A673 (cell line): ENCODE measurements at regions not wholly inside any gene's neighbourhood (a gene's known extent, or its start where the extent isn't known, plus 50 kb on each side); places are given as distances from the start of the nearest gene placed in this dataset.
"Not testable (repeated sequence)": the region's sequence is repeated elsewhere in the genome, so short reads cannot be mapped to it uniquely, and the experiment has no call there.

Source experiments
- BruUV-seq: library from RNA; stranded (reverse); fragments of 400-500 nt; replicated peaks from 2 replicates; lab custom pipeline; 2021; lab: Mats Ljungman, UMichigan
- CTCF ChIA-PET: fragments of 300-600 bp; sonication (Branson Sonifier 250); formaldehyde crosslinking; loops from one replicate; lab custom pipeline; 2022; ENCODE audit warnings: antibody characterized with exemption; lab: Charles Lee
- POLR2A ChIA-PET: fragments of 300-600 bp; sonication (Branson Sonifier 250); formaldehyde crosslinking; loops from one replicate; lab custom pipeline; 2022; ENCODE audit warnings: antibody characterized with exemption; ENCODE audit not compliant: low non-redundant PET; lab: Charles Lee
- DNase-seq: peaks from one replicate; pipeline ENCODE4 v3.0.0-alpha.2; 2015; ENCODE audit warnings: low spot score
- H3K27ac ChIP-seq: fragments of 200-600 bp; sonication (generic); 2 replicates; pipeline ENCODE4 v1.5.1; 2016; ENCODE audit warnings: mixed run types, low read depth, mild to moderate bottlenecking, mixed read lengths, antibody characterized with exemption, low read length; ENCODE audit not compliant: poor library complexity, severe bottlenecking
- H3K27me3 ChIP-seq: fragments of 200-600 bp; sonication (generic); replicated peaks from 2 replicates; pipeline ENCODE4 v1.6.1; 2017; ENCODE audit warnings: mixed run types, low read depth, mild to moderate bottlenecking, mixed read lengths, antibody characterized with exemption, low read length; ENCODE audit not compliant: insufficient read depth, poor library complexity
- H3K36me3 ChIP-seq: fragments of 200-600 bp; sonication (generic); 2 replicates; pipeline ENCODE4 v1.6.1; 2016; ENCODE audit warnings: mixed run types, mild to moderate bottlenecking, mixed read lengths, antibody characterized with exemption, low read length; ENCODE audit not compliant: insufficient read depth, poor library complexity, severe bottlenecking
- H3K4me1 ChIP-seq: fragments of 200-600 bp; sonication (generic); 2 replicates; pipeline ENCODE4 v1.6.1; 2017; ENCODE audit warnings: mixed run types, mild to moderate bottlenecking, mixed read lengths, antibody characterized with exemption, low read length; ENCODE audit not compliant: insufficient read depth, poor library complexity, severe bottlenecking
- H3K4me3 ChIP-seq: fragments of 200-600 bp; sonication (generic); 2 replicates; pipeline ENCODE4 v1.5.1; 2016; ENCODE audit warnings: low read depth, mixed run types, mild to moderate bottlenecking, mixed read lengths, low read length; ENCODE audit not compliant: poor library complexity, severe bottlenecking
- H3K9me3 ChIP-seq: fragments of 200-600 bp; sonication (generic); 2 replicates; pipeline ENCODE4 v1.6.1; 2016; ENCODE audit warnings: mixed run types, low read depth, mild to moderate bottlenecking, mixed read lengths, antibody characterized with exemption, low read length; ENCODE audit not compliant: poor library complexity, severe bottlenecking
- intact Hi-C: fragments of 100-400 bp; cut with micrococcal nuclease; formaldehyde crosslinking; loops from one replicate; pipeline ENCODE4 v1.10.0; 2022; ENCODE audit not compliant: unreplicated experiment

- H3K27me3 ChIP-seq, intact Hi-C loops, H3K36me3 ChIP-seq, H3K9me3 ChIP-seq, BruUV-seq, H3K4me3 ChIP-seq, H3K4me1 ChIP-seq, POLR2A ChIA-PET, H3K27ac ChIP-seq, DNase-seq, CTCF ChIA-PET: not testable (repeated sequence)
Observed at GRCh38 chr21:5327220-5327619, 5194.2 kb upstream of the TPTE start.

- POLR2A ChIA-PET, BruUV-seq, H3K36me3 ChIP-seq, H3K27ac ChIP-seq, H3K9me3 ChIP-seq, H3K4me3 ChIP-seq, H3K27me3 ChIP-seq, H3K4me1 ChIP-seq, intact Hi-C loops, CTCF ChIA-PET, DNase-seq: not testable (repeated sequence)
Observed at GRCh38 chr21:5329311-5329939, 5192.0 kb upstream of the TPTE start.

- H3K4me3 ChIP-seq, H3K36me3 ChIP-seq, H3K4me1 ChIP-seq, CTCF ChIA-PET, H3K27ac ChIP-seq, intact Hi-C loops, BruUV-seq, POLR2A ChIA-PET, H3K27me3 ChIP-seq: not testable (repeated sequence)
- peak; percentile 1 for DNase-seq
- peaks cover 20% of the 10 kb centered on the region for H3K9me3 ChIP-seq
Observed at GRCh38 chr21:5357839-5358238, 5163.5 kb upstream of the TPTE start.
